HCT116 (cell line): ENCODE measurements at regions not wholly inside any gene's neighbourhood (a gene's known extent, or its start where the extent isn't known, plus 50 kb on each side); places are given as distances from the start of the nearest gene placed in this dataset.

ENCODE experiments used
- EZH2 ChIP-seq: fragments of 200-600 bp; sonication (generic); IDR thresholded peaks from 2 replicates; pipeline ENCODE4 v1.6.1; 2017; ENCODE audit warnings: antibody characterized with exemption, mixed run types
- EZH2phosphoT487 ChIP-seq: fragments of 200-600 bp; IDR thresholded peaks from 2 replicates; pipeline ENCODE4 v1.6.1; 2018; ENCODE audit warnings: antibody characterized with exemption, borderline replicate concordance
- POLR2A ChIP-seq: IDR thresholded peaks from 2 replicates; pipeline ENCODE4 v1.7.0; 2011; ENCODE audit warnings: borderline replicate concordance; ENCODE audit not compliant: insufficient read depth, insufficient read length; ENCODE audit errors: extremely low read depth
- SP1 ChIP-seq: IDR thresholded peaks from 2 replicates; pipeline ENCODE4 v1.6.1; 2012; ENCODE audit warnings: low read depth
- ZNF274 ChIP-seq: fragments of 200-500 bp; sonication (Bioruptor generic); IDR thresholded peaks from 2 replicates; pipeline ENCODE4 v1.6.1; 2014; ENCODE audit warnings: mild to moderate bottlenecking, low read depth, low read length, inconsistent platforms
- TF ChIP-seq, protein P1 (sequence below), 3 experiments: fragments of 200-600 bp in 1 of 3; sonication (generic) in 1 of 3; IDR thresholded peaks in 2 of 3; conservative IDR thresholded peaks in 1 of 3; 2 replicates each; pipeline ENCODE4 v1.5.1; 2012 to 2017; ENCODE audit warnings: low read depth in 2 of 3, low read length in 2 of 3, antibody characterized with exemption in 1 of 3, borderline replicate concordance in 1 of 3, control low read depth in 1 of 3, mild to moderate bottlenecking in 1 of 3, mixed read lengths in 1 of 3, mixed run types in 1 of 3, moderate library complexity in 1 of 3; ENCODE audit not compliant: insufficient read depth in 1 of 3

DNA sequence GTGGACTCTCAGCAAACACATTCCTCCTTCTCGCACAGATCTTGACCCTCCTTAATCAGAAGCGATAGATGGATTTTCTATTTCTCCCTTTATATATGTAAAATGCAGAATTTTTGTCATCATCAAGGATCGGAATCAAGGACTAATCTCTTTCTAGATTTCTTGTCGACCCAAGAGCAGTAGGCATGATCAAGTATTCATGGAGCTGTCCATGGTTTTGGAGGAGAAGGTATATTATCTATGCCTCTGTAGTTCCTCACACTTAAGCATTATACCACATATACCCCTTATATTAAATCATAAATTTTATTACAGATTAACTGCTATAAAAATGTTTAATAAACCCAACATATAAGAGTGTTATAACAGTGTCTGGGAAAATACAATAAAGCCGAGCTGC is 886.8 kb downstream of the NLGN4X start:
- TF ChIP-seq SP1 (no peak), ZNF274 (no peak), POLR2A (no peak), EZH2phosphoT487 (no peak), EZH2 (no peak)
- TF ChIP-seq, protein P1, sequence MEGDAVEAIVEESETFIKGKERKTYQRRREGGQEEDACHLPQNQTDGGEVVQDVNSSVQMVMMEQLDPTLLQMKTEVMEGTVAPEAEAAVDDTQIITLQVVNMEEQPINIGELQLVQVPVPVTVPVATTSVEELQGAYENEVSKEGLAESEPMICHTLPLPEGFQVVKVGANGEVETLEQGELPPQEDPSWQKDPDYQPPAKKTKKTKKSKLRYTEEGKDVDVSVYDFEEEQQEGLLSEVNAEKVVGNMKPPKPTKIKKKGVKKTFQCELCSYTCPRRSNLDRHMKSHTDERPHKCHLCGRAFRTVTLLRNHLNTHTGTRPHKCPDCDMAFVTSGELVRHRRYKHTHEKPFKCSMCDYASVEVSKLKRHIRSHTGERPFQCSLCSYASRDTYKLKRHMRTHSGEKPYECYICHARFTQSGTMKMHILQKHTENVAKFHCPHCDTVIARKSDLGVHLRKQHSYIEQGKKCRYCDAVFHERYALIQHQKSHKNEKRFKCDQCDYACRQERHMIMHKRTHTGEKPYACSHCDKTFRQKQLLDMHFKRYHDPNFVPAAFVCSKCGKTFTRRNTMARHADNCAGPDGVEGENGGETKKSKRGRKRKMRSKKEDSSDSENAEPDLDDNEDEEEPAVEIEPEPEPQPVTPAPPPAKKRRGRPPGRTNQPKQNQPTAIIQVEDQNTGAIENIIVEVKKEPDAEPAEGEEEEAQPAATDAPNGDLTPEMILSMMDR (IDR thresholded peaks at IDR 0.05 in 2 of 3, conservative IDR thresholded peaks at IDR 0.05 in 1 of 3; ENCODE audit: borderline replicate concordance in 1 of 3, insufficient read depth in 1 of 3, low read depth in 2 of 3, low read length in 2 of 3): no peak
